GM18870 (cell line): ENCODE measurements at regions not wholly inside any gene's neighbourhood (a gene's known extent, or its start where the extent isn't known, plus 50 kb on each side); places are given as distances from the start of the nearest gene placed in this dataset.

ENCODE experiments used
- ATAC-seq: cut with Tn5 transposase; IDR thresholded peaks from one replicate; pipeline ENCODE4 v1.9.1; 2021; ENCODE audit warnings: moderate library complexity; ENCODE audit not compliant: unreplicated experiment

DNA sequence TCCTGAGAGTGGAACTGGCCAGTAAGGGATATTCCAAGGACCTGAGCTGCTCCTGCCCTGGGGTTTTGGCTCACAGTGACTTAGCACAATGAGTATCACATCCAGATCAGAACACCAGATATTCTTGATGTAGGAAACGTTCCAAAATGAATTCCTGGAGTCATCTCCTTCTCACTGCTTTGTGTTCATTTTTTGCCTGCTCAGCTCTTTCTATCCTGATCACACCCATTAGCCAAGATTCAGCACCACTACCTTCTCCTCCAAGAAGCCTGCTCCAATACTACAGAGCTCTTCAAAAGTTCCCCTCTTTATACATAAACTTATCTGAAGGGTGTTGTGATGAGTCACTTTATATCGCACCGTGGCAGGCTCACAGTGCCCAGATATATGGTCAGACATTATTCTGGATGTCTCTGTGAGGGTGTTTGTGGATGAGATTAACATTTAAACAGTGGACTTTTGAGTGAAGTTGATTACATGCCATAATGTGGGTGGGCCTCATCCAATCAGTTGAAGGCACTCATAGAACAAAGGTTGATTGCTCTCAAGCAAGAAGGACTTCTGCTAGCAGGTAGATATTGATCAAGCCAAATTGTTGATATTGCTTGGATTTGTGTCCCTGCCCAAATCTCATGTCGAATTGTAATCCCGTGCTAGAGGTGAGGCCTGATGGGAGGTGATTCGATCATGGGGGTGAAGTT is 1155.2 kb upstream of the AUTS2 start:
- no peak for ATAC-seq

DNA sequence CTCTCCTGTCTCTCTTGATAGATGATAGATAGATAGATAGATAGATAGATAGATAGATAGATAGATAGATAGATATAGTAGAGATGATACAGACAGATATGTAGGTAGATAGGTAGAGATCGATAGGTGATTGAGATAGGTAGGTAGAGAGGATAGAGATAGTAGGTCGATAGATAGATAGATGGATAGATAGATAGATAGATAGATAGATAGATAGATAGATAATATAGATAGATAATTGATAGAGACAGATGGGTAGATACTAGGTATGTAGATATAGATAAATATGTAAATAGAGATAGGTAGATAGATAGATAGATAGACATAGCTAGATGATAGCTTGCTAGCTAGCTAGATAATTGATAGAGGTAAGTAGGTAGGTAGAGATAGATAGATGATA is 1154.2 kb upstream of the AUTS2 start:
- no peak for ATAC-seq

DNA sequence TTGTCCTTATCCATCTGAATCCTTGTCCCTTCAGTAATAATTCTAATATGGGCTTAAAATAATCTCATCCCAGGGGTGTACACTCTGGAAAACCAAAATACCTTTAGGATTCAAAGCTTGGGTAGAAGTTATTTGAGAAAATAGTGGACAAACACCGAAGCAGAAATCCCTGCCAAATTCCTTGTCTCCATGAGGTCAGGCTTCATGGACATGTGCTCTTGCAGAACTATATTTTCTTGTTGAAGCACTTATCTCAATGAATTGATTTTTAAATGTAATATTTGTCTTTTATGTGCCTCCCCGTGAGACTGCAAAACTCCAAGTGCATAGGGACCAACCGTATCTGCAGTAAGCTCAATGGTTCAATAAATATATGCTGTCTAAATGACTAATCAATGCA is 1153.3 kb upstream of the AUTS2 start:
- ATAC-seq, result no peak

DNA sequence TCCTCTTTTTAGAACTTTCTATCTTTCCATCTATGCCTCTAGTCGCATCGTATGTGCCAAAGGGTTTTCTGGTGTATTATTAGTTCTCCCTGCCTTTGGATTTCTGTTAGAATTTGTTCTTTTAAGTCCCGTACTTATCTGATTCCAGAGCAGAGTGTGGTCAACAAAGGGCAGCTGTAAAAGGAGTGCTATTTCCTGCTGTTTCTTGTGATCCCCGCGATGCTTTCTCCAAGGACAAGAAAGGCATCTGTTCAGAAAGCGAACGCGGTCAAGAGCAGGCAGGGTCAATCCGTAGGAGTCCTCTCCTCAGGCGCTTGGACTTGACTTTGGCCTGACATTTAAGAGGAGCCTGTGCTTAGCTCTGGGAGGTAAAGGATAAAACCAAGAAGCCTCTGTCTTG is 1152.1 kb upstream of the AUTS2 start:
- no peak for ATAC-seq

GRCh38 chr7:68449099-68449498 is 1149.2 kb upstream of the AUTS2 start:
- no peak for ATAC-seq

DNA sequence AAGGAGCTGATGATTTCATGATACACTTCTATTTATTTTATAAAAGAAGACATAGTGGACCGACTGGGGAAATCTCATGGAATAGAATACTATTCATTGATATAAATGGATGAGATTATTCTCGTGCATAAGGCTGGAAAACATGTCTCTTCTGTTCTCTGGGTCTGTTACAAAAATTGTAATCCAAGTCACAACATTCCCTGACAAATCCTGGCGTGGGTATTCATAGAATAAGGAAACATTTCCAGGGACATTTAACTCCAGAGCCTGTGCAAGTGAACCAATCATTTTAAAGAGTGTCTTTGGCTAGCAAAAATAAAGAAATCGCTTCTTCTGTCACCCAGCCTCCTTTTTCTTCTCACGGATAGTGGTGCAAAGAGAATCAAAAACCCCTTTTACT is 1148.5 kb upstream of the AUTS2 start:
- no peak for ATAC-seq

DNA sequence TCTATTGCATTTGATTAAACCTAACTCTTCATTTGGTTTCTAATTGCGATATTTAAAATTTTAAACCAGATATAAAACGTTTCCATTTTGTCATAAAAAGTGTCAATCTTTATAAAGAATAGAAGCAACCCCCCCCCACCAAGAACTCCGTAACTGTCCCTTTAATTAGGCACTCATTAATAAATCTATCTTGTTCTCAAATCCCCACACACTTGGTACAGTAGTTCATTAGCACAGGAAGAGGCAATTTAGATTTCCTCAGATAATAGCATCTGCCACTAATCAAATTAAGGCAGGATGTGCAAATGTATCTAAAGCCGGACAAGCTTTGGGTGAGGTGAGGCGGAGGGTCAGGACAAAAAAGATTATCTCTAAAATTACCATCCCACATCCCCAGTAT is 1143.3 kb upstream of the AUTS2 start:
- no peak for ATAC-seq

DNA sequence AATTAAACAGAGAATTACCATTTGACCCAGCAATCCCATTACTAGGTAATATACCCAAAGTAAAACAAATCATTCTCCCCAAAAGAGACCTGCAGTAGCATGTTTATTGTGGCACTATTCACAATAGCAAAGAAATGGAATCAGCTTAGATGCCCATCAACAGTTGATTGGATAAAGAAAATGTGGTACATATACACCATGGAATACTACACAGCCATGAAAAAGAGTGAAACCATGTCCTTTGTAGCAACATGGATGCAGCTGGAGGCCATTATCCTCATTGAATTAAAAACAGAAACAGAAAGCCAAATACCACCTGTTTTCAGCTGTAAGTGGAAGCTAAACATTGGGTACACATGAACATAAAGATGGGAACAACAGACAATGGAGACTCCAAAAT is 1141.8 kb upstream of the AUTS2 start:
- no peak for ATAC-seq

DNA sequence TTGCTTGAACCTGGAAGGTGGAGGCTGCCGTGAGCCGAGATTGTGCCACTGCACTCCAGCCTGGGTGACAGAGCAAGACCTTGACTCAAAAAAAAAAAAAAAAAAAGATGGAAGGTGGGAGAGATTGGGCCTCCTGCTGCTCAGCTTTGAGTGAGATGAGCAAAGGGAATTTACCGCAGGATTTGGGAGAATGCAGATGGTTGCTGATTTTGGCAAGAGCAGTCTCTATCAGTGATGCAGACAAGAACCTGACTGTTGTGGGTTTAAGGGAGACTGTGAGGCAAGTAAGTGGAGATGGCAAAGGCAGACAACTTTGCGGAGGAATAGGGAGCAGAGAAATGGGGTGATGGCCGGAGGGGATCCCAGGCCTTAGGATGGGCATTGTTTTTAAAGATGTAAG is 1140.8 kb upstream of the AUTS2 start:
- no peak for ATAC-seq

DNA sequence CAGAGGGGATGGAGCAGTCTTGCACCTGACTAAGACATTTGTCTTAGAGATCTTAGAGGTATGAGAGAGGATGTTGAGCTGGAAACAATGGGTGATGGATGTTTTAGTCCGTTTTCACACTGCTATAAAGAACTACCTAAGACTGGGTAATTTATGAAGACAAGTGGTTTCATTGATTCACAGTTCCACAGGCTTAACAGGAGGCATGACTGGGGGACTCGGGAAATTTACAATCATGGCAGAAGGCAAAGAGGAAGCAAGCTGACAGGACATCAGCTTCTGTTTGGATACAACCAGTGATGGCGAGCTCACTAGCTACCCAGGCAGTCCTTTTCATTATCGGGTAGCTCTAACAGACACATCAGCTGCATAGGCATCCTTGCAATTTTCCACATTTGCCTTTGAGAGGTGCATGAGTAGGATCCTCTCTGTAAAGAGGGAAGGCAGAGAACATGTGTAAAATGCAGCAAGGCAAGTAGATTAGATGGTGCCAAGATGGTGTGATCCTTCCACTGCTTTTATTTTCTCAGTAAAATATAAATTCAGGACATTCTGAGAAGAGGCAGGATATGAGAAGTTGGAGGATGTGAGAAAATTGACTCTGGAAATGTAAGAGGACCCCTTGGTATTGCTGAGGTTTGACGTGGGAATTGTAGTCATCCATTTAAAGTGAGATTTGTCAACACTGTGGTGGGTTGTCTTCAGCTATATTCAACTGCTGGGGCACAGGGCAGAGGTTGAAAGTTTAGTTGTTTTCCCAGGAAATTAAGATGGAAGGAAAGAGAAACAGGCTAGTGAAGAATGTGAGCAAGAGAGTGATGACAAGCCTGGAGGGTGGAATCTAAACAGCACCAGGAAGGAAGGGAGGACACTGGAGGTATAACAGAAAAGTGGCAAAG is 1140.0 kb upstream of the AUTS2 start:
- ATAC-seq, result no peak

DNA sequence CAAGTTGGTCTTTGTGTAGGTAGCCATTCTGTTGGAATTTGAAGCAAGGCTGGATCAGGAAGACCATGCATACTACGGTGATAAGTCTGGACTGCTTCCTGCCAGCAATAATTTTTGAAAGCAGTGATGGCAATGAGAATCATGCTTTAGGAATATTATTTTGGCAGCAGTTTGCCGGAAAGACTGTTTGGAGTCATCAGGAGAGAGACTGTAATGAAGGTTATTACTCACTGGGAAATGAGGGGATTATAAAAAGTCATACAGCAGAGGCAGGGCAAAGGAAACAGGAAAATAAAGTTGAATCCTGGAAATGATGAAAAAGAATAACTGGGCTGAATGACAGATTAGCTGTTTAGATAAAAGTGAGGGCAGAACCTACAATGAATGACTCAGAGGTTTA is 1136.8 kb upstream of the AUTS2 start:
- ATAC-seq, result no peak

- ATAC-seq, result no peak
These were observed 1127.3 kb upstream of the AUTS2 start for GRCh38 chr7:68470836-68471435.

- no peak for ATAC-seq
These were observed 1125.6 kb upstream of the AUTS2 start for GRCh38 chr7:68472688-68473087.

- no peak for ATAC-seq
These were observed 1123.5 kb upstream of the AUTS2 start for GRCh38 chr7:68474661-68475216.

GRCh38 chr7:68476966-68477365 is 1121.3 kb upstream of the AUTS2 start:
- no peak for ATAC-seq

GRCh38 chr7:68478326-68478725 is 1119.9 kb upstream of the AUTS2 start:
- ATAC-seq, result no peak

DNA sequence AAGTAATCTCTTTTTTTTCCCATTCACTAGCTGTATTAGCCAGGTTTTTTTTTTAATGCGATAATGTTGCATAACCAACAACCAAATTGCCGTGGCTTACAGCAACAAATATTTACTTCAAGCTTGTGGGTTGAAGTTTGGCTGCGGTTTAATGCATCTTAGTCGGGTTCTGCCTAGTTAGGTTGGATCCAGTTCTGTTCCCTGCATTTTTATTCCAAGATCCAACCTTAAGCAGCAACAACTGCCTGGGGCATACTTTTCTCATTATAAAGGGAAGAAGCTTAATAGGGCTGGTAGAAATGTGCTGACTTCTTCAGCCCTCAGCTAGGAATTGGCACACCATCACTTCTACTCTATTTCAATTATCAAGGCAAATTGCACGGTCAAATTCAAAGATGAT is 1115.5 kb upstream of the AUTS2 start:
- ATAC-seq, result no peak

DNA sequence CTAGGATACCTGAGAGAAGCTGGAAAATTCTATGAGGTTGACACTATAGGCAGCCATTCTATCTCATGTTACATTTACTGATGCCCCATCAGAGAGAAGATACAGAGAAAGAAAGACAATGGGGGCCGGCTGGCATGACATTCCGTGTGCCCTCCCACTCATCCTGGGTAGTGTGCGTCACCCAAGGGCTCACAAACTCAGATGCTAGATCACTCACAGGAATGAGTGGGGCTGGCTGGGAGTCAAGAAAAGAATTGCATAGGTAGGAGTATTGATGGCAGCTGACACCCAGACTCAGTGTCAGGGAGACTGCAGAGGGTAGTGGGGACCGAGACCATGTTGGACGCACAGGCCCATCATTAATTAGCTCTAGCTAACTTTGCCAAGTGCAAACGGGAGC is 1113.5 kb upstream of the AUTS2 start:
- no peak for ATAC-seq

DNA sequence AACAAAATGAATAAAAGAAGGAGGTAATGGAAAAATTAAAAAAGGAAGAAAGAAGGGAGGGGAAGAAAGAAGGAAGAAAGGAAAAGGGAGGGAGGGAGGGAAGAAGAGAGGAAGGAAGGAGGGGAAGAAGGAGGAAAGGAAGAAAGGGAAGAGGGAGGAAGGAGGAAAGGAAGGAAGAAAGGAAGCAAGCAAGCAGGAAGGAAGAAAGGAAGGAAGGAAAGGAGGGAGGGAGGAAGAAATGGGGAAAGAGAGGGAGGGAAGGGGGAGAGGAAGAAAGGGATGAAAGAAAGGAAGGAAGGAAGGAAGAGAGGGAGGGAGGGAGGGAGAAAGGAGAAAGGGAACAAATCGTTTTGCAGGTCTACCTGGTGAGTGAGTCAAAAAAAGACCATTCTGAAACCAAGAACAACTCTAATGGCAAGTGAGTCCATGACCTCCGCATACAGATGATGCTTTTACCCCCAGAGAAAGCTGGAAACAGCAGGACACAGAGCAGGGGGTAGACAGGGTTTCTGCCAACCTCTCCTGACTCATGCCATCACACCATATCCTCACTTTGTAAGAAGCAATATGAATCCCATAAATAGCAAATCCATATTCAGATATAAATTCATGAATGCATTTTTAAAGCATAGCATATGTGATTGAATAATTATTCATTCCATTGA is 1112.9 kb upstream of the AUTS2 start:
- ATAC-seq, result no peak

DNA sequence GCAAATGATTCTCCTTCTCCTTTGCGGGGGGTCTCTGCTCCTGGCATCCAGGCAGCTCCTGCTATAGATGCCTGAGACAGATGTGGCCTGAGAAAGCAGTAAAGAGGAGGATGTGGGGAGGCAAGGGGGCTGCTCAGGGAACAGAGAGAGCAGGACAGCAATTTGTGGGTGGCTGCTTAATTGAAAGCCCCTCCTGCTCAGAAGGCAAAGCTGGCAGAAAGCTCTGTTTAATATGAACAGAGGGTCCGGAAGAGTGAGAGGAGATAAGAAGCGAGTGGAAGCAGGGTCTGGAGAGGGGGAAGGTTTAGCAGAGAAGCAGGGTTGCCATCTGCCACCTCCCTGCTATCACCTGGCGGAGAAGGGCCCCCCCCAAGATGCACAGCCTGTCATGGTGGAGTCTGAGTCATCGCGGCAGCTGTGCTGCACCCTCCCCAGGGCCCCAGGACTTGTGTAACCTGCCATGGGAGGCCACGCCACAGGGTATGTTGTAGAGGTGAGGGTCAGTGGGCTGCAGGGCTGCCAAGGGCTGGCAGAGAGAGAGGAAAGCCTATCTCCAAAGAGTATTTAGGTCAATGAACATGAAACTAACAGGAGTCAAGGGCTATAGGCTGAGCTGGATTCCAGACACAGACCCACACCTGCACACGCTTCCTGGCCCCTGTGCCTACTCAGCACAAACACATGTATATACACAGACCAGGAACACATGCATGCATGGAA is 1109.8 kb upstream of the AUTS2 start:
- ATAC-seq, result no peak
